Nephron progenitor cell (in vitro differentiated cells): ENCODE measurements at regions not wholly inside any gene's neighbourhood (a gene's known extent, or its start where the extent isn't known, plus 50 kb on each side); places are given as distances from the start of the nearest gene placed in this dataset.

ENCODE experiments used
- DNase-seq: peaks from one replicate; pipeline ENCODE4 v3.0.0; 2021
- H3K27ac Mint-ChIP-seq: 2 replicates; pipeline ENCODE4 v1.8.0; 2021; ENCODE audit warnings: mild to moderate bottlenecking, moderate library complexity, mixed read lengths
- H3K27me3 Mint-ChIP-seq: 2 replicates; pipeline ENCODE4 v1.8.0; 2021; ENCODE audit warnings: mild to moderate bottlenecking, low read depth, mixed read lengths; ENCODE audit not compliant: poor library complexity
- H3K36me3 Mint-ChIP-seq: 2 replicates; pipeline ENCODE4 v1.8.0; 2021; ENCODE audit warnings: low read depth, mixed read lengths
- H3K4me1 Mint-ChIP-seq: 2 replicates; pipeline ENCODE4 v1.8.0; 2021; ENCODE audit warnings: mixed read lengths
- H3K4me3 Mint-ChIP-seq: 2 replicates; pipeline ENCODE4 v1.8.0; 2021; ENCODE audit warnings: mild to moderate bottlenecking, moderate library complexity, mixed read lengths
- H3K9me3 Mint-ChIP-seq: 2 replicates; pipeline ENCODE4 v1.8.0; 2021; ENCODE audit warnings: mild to moderate bottlenecking, moderate library complexity, mixed read lengths
- CTCF ChIP-seq: fragments of 200-600 bp; sonication (generic); IDR thresholded peaks from 2 replicates; pipeline ENCODE4 v1.5.0; 2021; ENCODE audit warnings: antibody characterized with exemption

- Mint-ChIP-seq H3K9me3 (no peaks in the 10 kb centered on the region), H3K27ac (no peak overlapping the region), H3K36me3 (no peaks in the 10 kb centered on the region), H3K4me3 (no peak overlapping the region), H3K27me3 (peaks cover 4% of the 10 kb centered on the region), H3K4me1 (no peaks in the 10 kb centered on the region)
- no peak for DNase-seq
- no peak for TF ChIP-seq CTCF
Measured at GRCh38 chr5:162473041-162473714, 405.6 kb downstream of the GABRG2 start.

- DNase-seq, result no peak
- H3K27ac Mint-ChIP-seq, result no peak overlapping the region
- H3K27me3 Mint-ChIP-seq, result peaks cover 4% of the 10 kb centered on the region
- no peaks in the 10 kb centered on the region for H3K36me3 Mint-ChIP-seq
- H3K4me3 Mint-ChIP-seq, result no peak overlapping the region
- H3K4me1 Mint-ChIP-seq, result no peaks in the 10 kb centered on the region
- TF ChIP-seq CTCF, result no peak
- H3K9me3 Mint-ChIP-seq, result no peaks in the 10 kb centered on the region
Measured at GRCh38 chr5:162474239-162474638, 406.7 kb downstream of the GABRG2 start.

GRCh38 chr5:162484095-162484494 is 416.5 kb downstream of the GABRG2 start:
- Mint-ChIP-seq H3K9me3 (peaks cover 5% of the 10 kb centered on the region), H3K4me3 (no peak overlapping the region), H3K4me1 (no peaks in the 10 kb centered on the region), H3K27ac (no peak overlapping the region), H3K27me3 (no peaks in the 10 kb centered on the region), H3K36me3 (no peaks in the 10 kb centered on the region)
- no peak for TF ChIP-seq CTCF
- no peak for DNase-seq

GRCh38 chr5:162484986-162485385 is 417.4 kb downstream of the GABRG2 start:
- H3K27me3 Mint-ChIP-seq, result no peaks in the 10 kb centered on the region
- no peak for TF ChIP-seq CTCF
- no peak overlapping the region for H3K27ac Mint-ChIP-seq
- peaks cover 5% of the 10 kb centered on the region for H3K9me3 Mint-ChIP-seq
- no peaks in the 10 kb centered on the region for H3K36me3 Mint-ChIP-seq
- no peak overlapping the region for H3K4me3 Mint-ChIP-seq
- DNase-seq, result no peak
- no peaks in the 10 kb centered on the region for H3K4me1 Mint-ChIP-seq

- no peak overlapping the region for H3K27ac Mint-ChIP-seq
- peaks cover 5% of the 10 kb centered on the region for H3K9me3 Mint-ChIP-seq
- H3K27me3 Mint-ChIP-seq, result no peaks in the 10 kb centered on the region
- no peaks in the 10 kb centered on the region for H3K36me3 Mint-ChIP-seq
- no peak overlapping the region for H3K4me3 Mint-ChIP-seq
- DNase-seq, result no peak
- no peaks in the 10 kb centered on the region for H3K4me1 Mint-ChIP-seq
- TF ChIP-seq CTCF, result no peak
Measured at GRCh38 chr5:162485666-162486292, 418.2 kb downstream of the GABRG2 start.
